Stomach smooth muscle (tissue), 2 donors: ENCODE measurements at regions not wholly inside any gene's neighbourhood (a gene's known extent, or its start where the extent isn't known, plus 50 kb on each side); places are given as distances from the start of the nearest gene placed in this dataset.

ENCODE experiments used
- H3K27ac ChIP-seq: one replicate; pipeline ENCODE4 v1.7.0; 2013; ENCODE audit warnings: mild to moderate bottlenecking, low read length, inconsistent platforms
- H3K27me3 ChIP-seq, 2 donors: one replicate each; pipeline ENCODE4 v1.7.0; 2013; ENCODE audit warnings: low read length in 2 of 2; ENCODE audit not compliant: insufficient read depth in 2 of 2, control insufficient read depth in 1 of 2
- H3K36me3 ChIP-seq, 2 donors: one replicate each; pipeline ENCODE4 v1.7.0; 2013; ENCODE audit warnings: low read length in 2 of 2; ENCODE audit not compliant: control insufficient read depth in 2 of 2, insufficient read depth in 2 of 2
- H3K4me1 ChIP-seq: one replicate; pipeline ENCODE4 v1.7.0; 2013; ENCODE audit warnings: low read length; ENCODE audit not compliant: control insufficient read depth, insufficient read depth
- H3K4me3 ChIP-seq, 2 donors: one replicate each; pipeline ENCODE4 v1.7.0; 2013; ENCODE audit warnings: low read length in 2 of 2
- H3K9ac ChIP-seq, 2 donors: one replicate each; pipeline ENCODE4 v1.7.0; 2013; ENCODE audit warnings: low read length in 2 of 2, mild to moderate bottlenecking in 1 of 2
- H3K9me3 ChIP-seq, 2 donors: one replicate each; pipeline ENCODE4 v1.7.0; 2013; ENCODE audit warnings: low read length in 2 of 2; ENCODE audit not compliant: control insufficient read depth in 2 of 2
- donor health status: healthy.
- donor health status: Pancreatic carcinoma.

DNA sequence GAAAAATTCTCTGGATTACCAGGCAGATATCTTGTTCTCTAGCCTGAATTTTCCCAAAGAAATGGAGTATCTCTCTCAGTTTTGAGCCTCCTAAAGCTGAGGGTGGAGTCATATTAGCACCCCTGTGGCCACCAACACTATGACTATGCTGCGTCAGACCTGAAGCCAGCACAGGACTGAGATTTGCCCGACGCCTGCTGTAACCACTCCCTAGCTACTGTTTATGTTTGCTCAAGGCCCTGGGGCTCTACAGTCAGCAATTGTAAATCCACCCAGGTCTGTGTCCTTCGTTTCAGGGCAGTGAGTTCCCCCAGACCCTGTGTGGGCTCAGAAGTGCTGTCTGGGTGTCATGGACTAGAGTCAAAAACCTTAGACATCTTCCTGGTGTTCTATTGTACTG is 61.4 kb downstream of the ZXDA start:
- H3K4me1 ChIP-seq = no peaks in the 10 kb centered on the region
- no peak overlapping the region for H3K4me3 ChIP-seq
- no peaks in the 10 kb centered on the region for H3K36me3 ChIP-seq
- peaks cover 0 to 11% of the 10 kb centered on the region in 2 donors for H3K27me3 ChIP-seq
- H3K9me3 ChIP-seq = no peaks in the 10 kb centered on the region
- H3K27ac ChIP-seq = no peak overlapping the region
- H3K9ac ChIP-seq = no peak overlapping the region

DNA sequence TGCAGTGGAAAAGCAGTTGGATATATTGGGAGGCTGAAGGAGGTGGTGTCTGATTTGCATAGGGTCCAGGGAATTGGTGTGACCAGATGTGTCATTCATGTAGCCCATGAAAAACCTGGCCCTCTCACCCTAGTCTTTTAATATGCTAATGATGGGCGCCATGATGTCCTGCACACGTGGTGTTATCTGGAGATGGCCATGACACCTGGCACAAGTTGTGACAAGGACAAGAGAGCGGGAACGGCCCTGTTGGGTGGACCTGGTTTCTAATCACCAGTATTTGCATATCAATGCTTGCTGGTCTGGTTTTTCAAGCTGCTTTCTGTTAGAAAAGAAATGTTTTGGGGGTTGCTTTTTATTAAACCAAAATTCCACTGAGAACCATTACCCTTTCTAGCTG is 87.4 kb downstream of the ZXDA start:
- Histone ChIP-seq H3K4me3 (peak overlapping the region in 1 of 2 donors; percentile 8), H3K9me3 (no peaks in the 10 kb centered on the region), H3K27ac (no peak overlapping the region), H3K36me3 (no peaks in the 10 kb centered on the region), H3K27me3 (no peaks in the 10 kb centered on the region), H3K9ac (no peak overlapping the region), H3K4me1 (no peaks in the 10 kb centered on the region)

DNA sequence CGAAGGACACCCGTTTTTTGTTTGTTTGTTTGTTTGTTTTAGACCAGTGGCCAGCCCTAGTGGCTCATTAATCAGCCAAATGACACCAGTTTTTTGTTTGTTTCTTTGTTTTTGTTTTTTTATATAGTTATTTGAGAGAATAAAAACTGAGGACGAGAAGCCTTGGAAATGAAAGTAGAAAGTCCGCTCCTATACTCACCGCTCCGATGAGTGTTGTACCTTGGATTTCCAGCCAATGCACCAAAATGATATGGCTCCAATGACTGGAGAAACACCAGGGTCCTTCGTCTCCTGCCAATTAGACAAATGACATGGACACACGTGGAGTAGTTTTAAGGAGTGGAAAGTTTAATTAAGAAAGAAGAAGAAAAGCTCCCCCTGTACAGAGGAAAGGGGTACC is 87.9 kb downstream of the ZXDA start:
- H3K36me3 ChIP-seq = no peaks in the 10 kb centered on the region
- H3K9me3 ChIP-seq = no peaks in the 10 kb centered on the region
- no peak overlapping the region for H3K27ac ChIP-seq
- no peaks in the 10 kb centered on the region for H3K4me1 ChIP-seq
- H3K9ac ChIP-seq = no peak overlapping the region
- no peaks in the 10 kb centered on the region for H3K27me3 ChIP-seq
- peak overlapping the region; percentile 41 to 67 for H3K4me3 ChIP-seq

DNA sequence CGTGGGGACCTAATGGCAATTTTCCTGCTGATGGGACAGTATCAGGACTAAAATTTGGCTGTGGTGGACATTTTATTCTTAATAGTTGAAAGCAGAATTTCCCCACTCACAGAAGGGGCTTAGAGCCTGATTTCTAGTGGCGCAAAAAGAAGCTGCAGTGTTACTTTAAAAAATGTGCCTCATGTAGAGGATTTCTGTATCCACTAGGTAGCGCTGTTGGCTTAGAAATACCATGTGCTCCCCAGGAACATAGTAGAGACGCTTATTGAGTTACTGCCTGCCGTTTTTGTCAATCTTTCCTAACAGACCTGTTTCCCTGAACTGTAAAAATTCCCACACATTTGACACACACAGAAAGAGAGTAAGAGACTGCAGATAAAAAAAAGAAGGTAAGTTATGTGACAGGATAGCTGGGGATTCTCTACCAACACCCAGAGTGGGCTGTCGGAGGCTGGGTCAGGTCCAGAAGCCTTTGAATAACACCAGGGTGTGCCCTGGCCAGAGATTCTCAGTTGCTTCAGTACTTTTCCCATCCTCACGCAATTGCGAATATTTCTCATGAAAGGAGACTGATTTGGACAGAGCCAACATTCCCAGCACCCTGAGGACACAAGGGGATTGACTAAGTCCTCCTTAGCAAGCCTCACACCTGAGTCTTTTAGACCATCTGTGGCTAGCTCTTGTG is 88.4 kb downstream of the ZXDA start:
- Histone ChIP-seq H3K27me3 (no peaks in the 10 kb centered on the region), H3K4me1 (no peaks in the 10 kb centered on the region), H3K27ac (no peak overlapping the region), H3K9me3 (no peaks in the 10 kb centered on the region), H3K9ac (no peak overlapping the region), H3K4me3 (peak overlapping the region; percentile 41 to 67), H3K36me3 (no peaks in the 10 kb centered on the region)

DNA sequence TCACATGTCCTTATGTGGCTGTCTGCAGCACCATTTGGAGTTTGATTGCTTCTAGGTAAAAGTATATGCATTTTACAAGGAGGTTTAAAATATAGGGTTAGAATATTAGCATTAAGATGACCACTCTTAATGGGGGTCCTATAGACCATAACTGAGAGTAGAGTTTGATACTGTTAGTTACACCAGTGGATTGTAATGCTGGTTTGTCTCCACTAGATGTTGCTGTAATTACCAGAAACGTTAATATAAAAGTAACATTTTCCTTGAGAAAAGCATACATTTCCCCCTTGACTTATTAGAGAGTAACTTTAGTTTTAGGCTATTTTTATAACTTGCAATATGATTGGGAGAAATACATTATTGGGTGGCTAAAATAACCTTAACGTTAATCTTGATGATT is 93.0 kb downstream of the ZXDA start:
- H3K36me3 ChIP-seq = no peaks in the 10 kb centered on the region
- no peak overlapping the region for H3K4me3 ChIP-seq
- no peak overlapping the region for H3K27ac ChIP-seq
- no peak overlapping the region for H3K9ac ChIP-seq
- no peaks in the 10 kb centered on the region for H3K9me3 ChIP-seq
- H3K27me3 ChIP-seq = peaks cover 0 to 3% of the 10 kb centered on the region in 2 donors
- H3K4me1 ChIP-seq = no peaks in the 10 kb centered on the region

DNA sequence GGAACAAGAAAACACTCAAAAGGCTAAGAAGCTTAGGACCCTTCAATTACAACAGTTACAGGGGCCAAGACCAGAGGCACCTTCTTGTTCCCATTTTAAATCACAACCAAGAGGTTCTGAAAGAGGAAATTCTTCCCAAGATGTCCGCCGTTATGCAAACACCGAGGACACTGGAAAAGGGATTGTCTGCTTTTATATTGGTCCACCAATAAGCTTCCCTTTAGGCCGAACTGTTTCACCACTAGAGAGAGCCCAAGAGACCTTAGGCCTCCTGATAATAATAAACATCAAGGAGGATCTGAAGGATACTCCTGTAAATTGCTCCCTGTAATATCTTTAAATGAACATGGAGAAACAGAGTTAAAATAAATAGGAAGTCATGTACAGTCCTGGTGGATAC is 92.6 kb upstream of the NLRP2B start:
- no peaks in the 10 kb centered on the region for H3K27me3 ChIP-seq
- H3K4me3 ChIP-seq = no peak overlapping the region

DNA sequence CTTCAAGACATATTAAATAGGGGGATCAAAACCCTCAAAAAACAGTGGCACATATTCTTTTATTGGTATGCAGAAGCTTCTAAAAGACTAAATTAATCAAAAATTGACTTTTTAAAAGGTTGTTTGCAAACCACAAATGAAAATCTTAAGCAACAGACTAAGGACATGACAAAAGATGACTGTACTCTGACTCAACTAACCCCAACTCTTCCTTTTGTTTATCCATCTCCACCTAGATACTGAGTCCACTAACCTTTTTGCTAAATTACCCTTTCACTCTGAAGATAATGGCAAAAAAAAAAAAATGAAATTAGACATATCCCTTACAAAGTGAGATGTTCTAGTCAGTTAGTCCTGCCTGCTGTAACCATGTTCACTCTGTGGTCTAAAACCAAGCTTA is 91.6 kb upstream of the NLRP2B start:
- Histone ChIP-seq H3K27ac (no peak overlapping the region), H3K9me3 (no peaks in the 10 kb centered on the region), H3K9ac (no peak overlapping the region), H3K4me3 (no peak overlapping the region), H3K4me1 (no peaks in the 10 kb centered on the region), H3K36me3 (no peaks in the 10 kb centered on the region), H3K27me3 (no peaks in the 10 kb centered on the region)

More for the DNA sequence above, 92.6 kb upstream of the NLRP2B start:
- H3K9ac ChIP-seq = no peak overlapping the region
- no peaks in the 10 kb centered on the region for H3K4me1 ChIP-seq
- no peaks in the 10 kb centered on the region for H3K9me3 ChIP-seq
- no peaks in the 10 kb centered on the region for H3K36me3 ChIP-seq
- H3K27ac ChIP-seq = no peak overlapping the region

DNA sequence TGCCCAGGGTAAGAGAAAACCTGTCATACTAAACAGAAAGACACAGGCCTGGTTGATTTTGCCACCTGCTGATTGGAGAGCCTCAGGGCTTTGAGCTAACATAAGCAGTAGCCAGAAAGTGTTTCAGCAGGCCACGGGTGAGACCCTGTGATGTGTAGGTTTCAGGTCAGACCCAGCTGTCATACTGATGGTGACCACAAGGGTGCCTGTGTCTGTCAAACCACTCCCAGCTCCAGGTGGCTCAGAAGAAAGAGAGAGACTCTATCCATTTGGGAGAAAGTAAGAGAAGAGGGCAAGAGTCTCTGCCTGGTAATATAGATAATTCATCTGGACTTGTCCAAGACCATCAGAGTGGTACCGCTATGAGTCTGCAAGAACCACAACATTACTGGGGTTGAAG is 72.8 kb upstream of the NLRP2B start:
- H3K4me1 ChIP-seq = no peaks in the 10 kb centered on the region
- no peaks in the 10 kb centered on the region for H3K9me3 ChIP-seq
- H3K9ac ChIP-seq = no peak overlapping the region
- H3K36me3 ChIP-seq = no peaks in the 10 kb centered on the region
- no peak overlapping the region for H3K27ac ChIP-seq
- H3K4me3 ChIP-seq = no peak overlapping the region
- no peaks in the 10 kb centered on the region for H3K27me3 ChIP-seq

DNA sequence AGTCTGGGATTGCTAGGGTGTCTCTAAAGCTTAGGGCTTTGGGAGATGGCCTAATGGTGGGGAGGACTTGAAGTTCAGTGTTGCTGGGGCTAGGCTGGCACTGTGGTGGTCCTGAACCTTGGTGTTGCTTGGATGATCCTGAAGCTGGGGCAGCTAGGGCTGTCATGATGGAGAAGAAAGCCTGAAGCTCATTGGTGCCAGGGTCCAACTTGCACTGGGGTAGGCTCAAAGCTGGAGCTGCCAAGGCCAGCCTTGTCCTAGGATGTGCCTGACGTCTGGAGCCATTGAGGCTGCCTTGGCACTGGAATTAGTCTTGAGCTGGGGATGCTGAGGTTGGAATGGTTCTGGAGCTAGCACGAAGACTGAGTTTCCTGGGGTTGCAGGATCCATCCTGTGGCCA is 61.0 kb upstream of the NLRP2B start:
- Histone ChIP-seq H3K27me3 (peaks cover 0 to 7% of the 10 kb centered on the region in 2 donors), H3K27ac (no peak overlapping the region), H3K9me3 (no peaks in the 10 kb centered on the region), H3K4me1 (no peaks in the 10 kb centered on the region), H3K4me3 (no peak overlapping the region), H3K9ac (no peak overlapping the region), H3K36me3 (no peaks in the 10 kb centered on the region)

DNA sequence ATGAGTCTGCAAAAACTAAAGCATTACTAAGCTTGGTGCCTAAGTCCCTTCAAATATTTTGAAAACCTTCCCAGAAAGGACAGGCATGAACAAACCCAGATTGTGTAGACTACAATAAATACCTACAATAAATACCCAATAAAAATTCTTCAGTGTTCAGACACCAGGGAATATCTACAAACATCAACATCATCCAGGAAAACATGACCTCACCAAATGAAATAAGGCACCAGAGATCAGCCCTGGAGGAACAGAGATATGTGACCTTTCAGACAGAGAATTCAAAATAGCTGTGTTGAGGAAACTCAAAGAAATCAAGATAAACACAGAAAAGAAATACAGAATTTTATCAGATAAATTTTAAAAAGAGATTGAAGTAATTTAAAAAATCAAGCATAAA is 57.8 kb upstream of the NLRP2B start:
- no peaks in the 10 kb centered on the region for H3K4me1 ChIP-seq
- no peaks in the 10 kb centered on the region for H3K36me3 ChIP-seq
- H3K9me3 ChIP-seq = no peaks in the 10 kb centered on the region
- H3K27ac ChIP-seq = no peak overlapping the region
- H3K9ac ChIP-seq = no peak overlapping the region
- peaks cover 0 to 9% of the 10 kb centered on the region in 2 donors for H3K27me3 ChIP-seq
- H3K4me3 ChIP-seq = no peak overlapping the region
